ENCODE measurements at regions not wholly inside any gene's neighbourhood (a gene's known extent, or its start where the extent isn't known, plus 50 kb on each side); places are given as distances from the start of the nearest gene placed in this dataset.
"Not testable (repeated sequence)": the region's sequence is repeated elsewhere in the genome, so short reads cannot be mapped to it uniquely, and the experiment has no call there.

- H3K4me3 ChIP-seq (ENCODE audit: low read depth in 1 of 3, low read length in 3 of 3): no peak overlapping the region
- TF ChIP-seq FOXA1 (IDR thresholded peaks at IDR 0.05) (no peak), REST (IDR thresholded peaks at IDR 0.05) (no peak), RAD21 (IDR thresholded peaks at IDR 0.05) (no peak), RXRA (IDR thresholded peaks at IDR 0.05) (no peak), HNF4A (conservative IDR thresholded peaks at IDR 0.05) (no peak), YY1 (IDR thresholded peaks at IDR 0.05) (no peak), JUND (IDR thresholded peaks at IDR 0.05) (no peak), NR2F2 (IDR thresholded peaks at IDR 0.05) (no peak), HNF4G (IDR thresholded peaks at IDR 0.05) (no peak), SP1 (IDR thresholded peaks at IDR 0.05) (no peak), EGR1 (IDR thresholded peaks at IDR 0.05; ENCODE audit: low read depth in 2 of 2) (no peak), FOXA2 (IDR thresholded peaks at IDR 0.05) (no peak), GABPA (IDR thresholded peaks at IDR 0.05 in 1 of 2, conservative IDR thresholded peaks at IDR 0.05 in 1 of 2) (no peak), TAF1 (conservative IDR thresholded peaks at IDR 0.05) (no peak)
- TF ChIP-seq, protein P1, sequence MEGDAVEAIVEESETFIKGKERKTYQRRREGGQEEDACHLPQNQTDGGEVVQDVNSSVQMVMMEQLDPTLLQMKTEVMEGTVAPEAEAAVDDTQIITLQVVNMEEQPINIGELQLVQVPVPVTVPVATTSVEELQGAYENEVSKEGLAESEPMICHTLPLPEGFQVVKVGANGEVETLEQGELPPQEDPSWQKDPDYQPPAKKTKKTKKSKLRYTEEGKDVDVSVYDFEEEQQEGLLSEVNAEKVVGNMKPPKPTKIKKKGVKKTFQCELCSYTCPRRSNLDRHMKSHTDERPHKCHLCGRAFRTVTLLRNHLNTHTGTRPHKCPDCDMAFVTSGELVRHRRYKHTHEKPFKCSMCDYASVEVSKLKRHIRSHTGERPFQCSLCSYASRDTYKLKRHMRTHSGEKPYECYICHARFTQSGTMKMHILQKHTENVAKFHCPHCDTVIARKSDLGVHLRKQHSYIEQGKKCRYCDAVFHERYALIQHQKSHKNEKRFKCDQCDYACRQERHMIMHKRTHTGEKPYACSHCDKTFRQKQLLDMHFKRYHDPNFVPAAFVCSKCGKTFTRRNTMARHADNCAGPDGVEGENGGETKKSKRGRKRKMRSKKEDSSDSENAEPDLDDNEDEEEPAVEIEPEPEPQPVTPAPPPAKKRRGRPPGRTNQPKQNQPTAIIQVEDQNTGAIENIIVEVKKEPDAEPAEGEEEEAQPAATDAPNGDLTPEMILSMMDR (IDR thresholded peaks at IDR 0.05; ENCODE audit: low read depth, low read length, missing input control): no peak
- TF ChIP-seq, protein P2, sequence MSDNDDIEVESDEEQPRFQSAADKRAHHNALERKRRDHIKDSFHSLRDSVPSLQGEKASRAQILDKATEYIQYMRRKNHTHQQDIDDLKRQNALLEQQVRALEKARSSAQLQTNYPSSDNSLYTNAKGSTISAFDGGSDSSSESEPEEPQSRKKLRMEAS (IDR thresholded peaks at IDR 0.05): no peak
- TF ChIP-seq, protein P3, sequence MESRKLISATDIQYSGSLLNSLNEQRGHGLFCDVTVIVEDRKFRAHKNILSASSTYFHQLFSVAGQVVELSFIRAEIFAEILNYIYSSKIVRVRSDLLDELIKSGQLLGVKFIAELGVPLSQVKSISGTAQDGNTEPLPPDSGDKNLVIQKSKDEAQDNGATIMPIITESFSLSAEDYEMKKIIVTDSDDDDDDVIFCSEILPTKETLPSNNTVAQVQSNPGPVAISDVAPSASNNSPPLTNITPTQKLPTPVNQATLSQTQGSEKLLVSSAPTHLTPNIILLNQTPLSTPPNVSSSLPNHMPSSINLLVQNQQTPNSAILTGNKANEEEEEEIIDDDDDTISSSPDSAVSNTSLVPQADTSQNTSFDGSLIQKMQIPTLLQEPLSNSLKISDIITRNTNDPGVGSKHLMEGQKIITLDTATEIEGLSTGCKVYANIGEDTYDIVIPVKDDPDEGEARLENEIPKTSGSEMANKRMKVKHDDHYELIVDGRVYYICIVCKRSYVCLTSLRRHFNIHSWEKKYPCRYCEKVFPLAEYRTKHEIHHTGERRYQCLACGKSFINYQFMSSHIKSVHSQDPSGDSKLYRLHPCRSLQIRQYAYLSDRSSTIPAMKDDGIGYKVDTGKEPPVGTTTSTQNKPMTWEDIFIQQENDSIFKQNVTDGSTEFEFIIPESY (IDR thresholded peaks at IDR 0.05): no peak
- TF ChIP-seq, protein P4, sequence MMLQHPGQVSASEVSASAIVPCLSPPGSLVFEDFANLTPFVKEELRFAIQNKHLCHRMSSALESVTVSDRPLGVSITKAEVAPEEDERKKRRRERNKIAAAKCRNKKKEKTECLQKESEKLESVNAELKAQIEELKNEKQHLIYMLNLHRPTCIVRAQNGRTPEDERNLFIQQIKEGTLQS (IDR thresholded peaks at IDR 0.05): no peak
- H3K36me3 ChIP-seq (ENCODE audit: control insufficient read depth in 4 of 4, insufficient read depth in 3 of 4, low read depth in 1 of 4, low read length in 3 of 4): no peaks in the 10 kb centered on the region
- H3K27me3 ChIP-seq (ENCODE audit: control insufficient read depth in 4 of 4, insufficient read depth in 4 of 4, low read length in 3 of 4): no peaks in the 10 kb centered on the region
- 92% methylated on average over 2 of the region's 2 CpGs for WGBS
- no peak overlapping the region for H3K9ac ChIP-seq (ENCODE audit: low read depth in 1 of 2, low read length in 2 of 2)
- H3K4me1 ChIP-seq (ENCODE audit: control insufficient read depth in 4 of 4, insufficient read depth in 4 of 4, low read length in 3 of 4): no peaks in the 10 kb centered on the region
- no peak overlapping the region for H3K27ac ChIP-seq (ENCODE audit: low read depth in 1 of 2, low read length in 2 of 2)
- no peak for DNase-seq (ENCODE audit: low spot score)
- no peaks in the 10 kb centered on the region for H3K9me3 ChIP-seq (ENCODE audit: control insufficient read depth in 4 of 4, low read length in 3 of 4)
These were observed 71.9 kb downstream of the DYNAP start for GRCh38 chr18:54662986-54663385.

GRCh38 chr18:54669701-54670100, 78.7 kb downstream of the DYNAP start:
- not testable (repeated sequence) for H3K27me3 ChIP-seq (ENCODE audit: control insufficient read depth in 4 of 4, insufficient read depth in 4 of 4, low read length in 3 of 4); H3K9me3 ChIP-seq (ENCODE audit: control insufficient read depth in 4 of 4, low read length in 3 of 4); H3K9ac ChIP-seq (ENCODE audit: low read depth in 1 of 2, low read length in 2 of 2); H3K27ac ChIP-seq (ENCODE audit: low read depth in 1 of 2, low read length in 2 of 2); H3K4me1 ChIP-seq (ENCODE audit: control insufficient read depth in 4 of 4, insufficient read depth in 4 of 4, low read length in 3 of 4); DNase-seq (ENCODE audit: low spot score); H3K4me3 ChIP-seq (ENCODE audit: low read depth in 1 of 3, low read length in 3 of 3); H3K36me3 ChIP-seq (ENCODE audit: control insufficient read depth in 4 of 4, insufficient read depth in 3 of 4, low read depth in 1 of 4, low read length in 3 of 4)
- 91% methylated on average over 15 of the region's 15 CpGs for WGBS

All from liver (tissue), 8 donors.